SJCRH30 (cell line): ENCODE measurements at regions not wholly inside any gene's neighbourhood (a gene's known extent, or its start where the extent isn't known, plus 50 kb on each side); places are given as distances from the start of the nearest gene placed in this dataset.

Experiments used
- DNase-seq, 2 experiments: peaks; one replicate each; pipeline ENCODE4 v3.0.0-alpha.2; 2015 to 2020
- H3K27ac ChIP-seq: fragments of 250-450 bp; sonication (Bioruptor Pico); 2 replicates; pipeline ENCODE4 v1.5.1; 2020; ENCODE audit warnings: mild to moderate bottlenecking, moderate library complexity
- H3K27me3 ChIP-seq: fragments of 250-450 bp; sonication (Bioruptor Pico); 2 replicates; pipeline ENCODE4 v1.5.1; 2020; ENCODE audit warnings: mild to moderate bottlenecking, moderate library complexity
- H3K36me3 ChIP-seq: fragments of 250-450 bp; sonication (Bioruptor Pico); 2 replicates; pipeline ENCODE4 v1.5.1; 2020; ENCODE audit warnings: mild to moderate bottlenecking, moderate library complexity
- H3K4me1 ChIP-seq: fragments of 250-450 bp; sonication (Bioruptor Pico); 2 replicates; pipeline ENCODE4 v1.5.1; 2020; ENCODE audit warnings: mild to moderate bottlenecking, moderate library complexity
- H3K4me3 ChIP-seq: fragments of 250-450 bp; sonication (Bioruptor Pico); 2 replicates; pipeline ENCODE4 v1.5.1; 2020; ENCODE audit warnings: mild to moderate bottlenecking, moderate library complexity
- H3K9me3 ChIP-seq: fragments of 250-450 bp; sonication (Bioruptor Pico); replicated peaks from 2 replicates; pipeline ENCODE4 v1.5.1; 2020; ENCODE audit warnings: mild to moderate bottlenecking, moderate library complexity

DNA sequence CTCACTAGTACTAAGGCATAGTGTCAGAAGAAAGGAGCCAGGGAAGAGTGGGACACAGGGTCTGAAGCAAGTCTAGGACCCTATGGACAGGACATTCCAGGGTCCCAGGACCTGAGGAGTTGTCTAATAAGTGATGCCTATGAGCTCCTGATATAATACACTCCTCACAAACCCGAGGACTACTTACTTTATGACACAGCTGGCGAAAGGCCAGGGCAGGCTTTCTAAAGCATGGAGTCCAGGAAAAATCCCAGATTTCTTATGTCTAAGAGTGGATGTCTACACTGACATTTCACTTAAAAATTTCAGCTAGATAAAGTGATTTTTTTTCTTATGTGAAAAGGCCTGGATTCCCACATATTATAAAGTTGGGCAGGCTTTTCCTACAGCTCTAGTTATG lies 502.2 kb upstream of the SETBP1 start:
- Histone ChIP-seq H3K27ac (no peak overlapping the region), H3K4me1 (no peaks in the 10 kb centered on the region), H3K27me3 (no peaks in the 10 kb centered on the region), H3K36me3 (no peaks in the 10 kb centered on the region), H3K9me3 (no peaks in the 10 kb centered on the region), H3K4me3 (no peak overlapping the region)
- no peak for DNase-seq

DNA sequence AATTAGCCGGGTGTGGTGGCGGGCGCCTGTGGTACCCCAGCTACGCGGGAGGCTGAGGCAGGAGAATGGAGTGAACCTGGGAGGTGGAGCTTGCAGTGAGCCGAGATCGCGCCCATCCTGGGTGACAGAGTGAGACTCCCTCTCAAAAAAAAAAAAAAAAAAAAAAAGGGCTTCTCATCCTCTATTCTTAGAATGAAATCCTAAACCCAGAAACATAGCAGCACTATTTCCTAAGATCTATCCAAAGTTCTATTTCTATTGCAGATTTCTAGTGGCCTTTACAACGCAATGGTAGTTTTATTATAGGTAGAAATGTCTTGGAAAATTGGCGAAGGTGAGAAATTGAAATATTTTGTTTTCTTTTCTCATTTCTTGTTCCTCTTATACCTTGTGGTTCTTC lies 501.0 kb upstream of the SETBP1 start:
- Histone ChIP-seq H3K9me3 (no peaks in the 10 kb centered on the region), H3K27ac (no peak overlapping the region), H3K4me3 (no peak overlapping the region), H3K36me3 (no peaks in the 10 kb centered on the region), H3K27me3 (no peaks in the 10 kb centered on the region), H3K4me1 (no peaks in the 10 kb centered on the region)
- DNase-seq, result no peak

DNA sequence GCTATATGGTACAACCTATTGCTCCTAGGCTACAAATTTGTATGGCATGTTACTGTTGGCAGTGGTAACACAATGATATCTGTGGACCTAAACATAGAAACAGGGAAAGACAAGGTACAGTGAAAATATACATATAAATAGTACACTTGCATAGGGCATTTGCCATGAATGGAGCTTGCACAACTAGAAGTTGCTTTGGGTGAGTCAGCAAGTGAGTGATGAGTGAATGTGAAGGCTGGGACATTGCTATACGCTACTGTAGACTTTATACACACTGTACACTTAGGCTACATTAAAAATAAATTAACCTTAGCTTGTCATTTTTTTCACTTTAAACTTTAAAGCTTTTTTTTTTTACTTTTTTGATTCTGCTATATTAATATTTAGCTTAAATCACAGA lies 500.0 kb upstream of the SETBP1 start:
- Histone ChIP-seq H3K27ac (no peak overlapping the region), H3K4me1 (no peaks in the 10 kb centered on the region), H3K4me3 (no peak overlapping the region), H3K27me3 (no peaks in the 10 kb centered on the region), H3K9me3 (no peaks in the 10 kb centered on the region), H3K36me3 (no peaks in the 10 kb centered on the region)
- no peak for DNase-seq

DNA sequence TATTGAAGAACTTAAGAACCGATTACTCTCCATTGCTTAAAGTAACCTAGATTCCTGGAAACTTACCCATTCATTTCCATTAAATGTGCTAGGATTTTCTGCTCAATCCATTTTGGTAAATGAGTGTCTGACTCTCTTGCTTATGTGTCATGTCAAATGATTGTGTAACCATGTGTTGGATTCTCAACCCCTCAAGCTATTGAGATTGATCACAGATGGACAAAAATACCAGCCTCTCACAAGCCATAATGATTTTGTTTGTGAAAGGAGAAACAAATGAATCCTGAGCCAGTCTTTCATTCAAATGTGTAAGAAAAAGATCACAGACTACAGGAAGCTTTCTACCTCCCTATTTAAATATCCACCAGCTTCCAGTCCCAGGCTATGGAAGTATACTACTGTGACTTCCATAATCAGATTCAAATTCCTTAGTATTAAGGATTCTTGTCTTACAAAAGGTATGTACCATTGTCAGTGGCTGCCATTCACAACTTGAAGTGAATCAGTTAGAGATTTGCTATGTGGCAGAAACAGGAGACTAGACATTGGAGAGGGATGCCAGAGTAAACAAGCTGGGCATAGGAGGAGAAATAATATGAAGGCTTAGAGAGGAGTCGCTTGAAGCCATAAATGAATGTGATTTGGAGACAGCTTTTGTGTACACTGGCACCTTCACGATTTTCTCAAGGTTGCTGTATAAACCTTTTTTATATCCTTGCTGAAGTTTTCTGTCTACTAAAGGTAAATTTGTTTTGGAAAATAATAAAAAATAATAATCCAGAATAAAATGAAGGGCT lies 498.5 kb upstream of the SETBP1 start:
- Histone ChIP-seq H3K27ac (no peak overlapping the region), H3K4me1 (no peaks in the 10 kb centered on the region), H3K36me3 (no peaks in the 10 kb centered on the region), H3K4me3 (no peak overlapping the region), H3K9me3 (no peaks in the 10 kb centered on the region), H3K27me3 (no peaks in the 10 kb centered on the region)
- DNase-seq, result no peak

DNA sequence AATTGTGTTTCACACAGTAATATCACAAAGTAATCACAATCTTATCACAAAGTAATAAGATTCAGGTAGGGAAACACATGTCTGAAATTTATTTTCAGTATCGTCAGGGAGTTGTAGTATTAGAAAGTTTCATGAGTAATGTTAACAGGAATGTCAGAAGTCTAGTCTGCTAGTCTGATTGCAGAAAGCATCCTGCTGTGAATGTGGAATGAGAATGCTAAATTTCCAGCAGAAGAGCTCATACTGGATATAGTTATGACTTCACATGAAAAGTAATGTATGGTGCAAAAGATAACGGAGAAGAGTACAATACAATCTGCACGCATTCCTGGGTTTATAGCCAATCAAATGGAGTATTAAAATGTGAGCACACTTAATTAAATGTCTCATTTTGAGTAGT lies 494.7 kb upstream of the SETBP1 start:
- DNase-seq, result no peak
- no peaks in the 10 kb centered on the region for H3K36me3 ChIP-seq
- no peaks in the 10 kb centered on the region for H3K9me3 ChIP-seq

DNA sequence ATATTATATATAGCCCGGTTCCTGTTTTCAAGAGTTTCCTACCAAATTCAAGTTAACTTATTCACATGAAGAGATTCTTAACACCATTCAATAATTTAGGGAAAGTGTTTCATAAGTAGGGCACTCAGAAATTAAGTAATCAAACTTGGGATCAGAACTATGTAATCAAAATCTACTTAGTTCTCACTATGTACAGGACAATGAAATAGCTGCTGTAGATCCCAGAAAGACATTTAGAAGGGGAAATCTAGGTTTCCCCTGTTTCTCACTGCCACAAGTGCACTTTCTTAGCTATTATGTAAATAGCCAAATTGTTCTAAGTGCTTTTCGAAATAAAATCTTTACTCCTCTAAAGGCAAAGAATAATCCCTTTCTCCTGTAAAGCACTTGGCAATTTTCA lies 493.6 kb upstream of the SETBP1 start:
- Histone ChIP-seq H3K4me1 (no peaks in the 10 kb centered on the region), H3K4me3 (no peak overlapping the region), H3K9me3 (no peaks in the 10 kb centered on the region), H3K27ac (no peak overlapping the region), H3K36me3 (no peaks in the 10 kb centered on the region), H3K27me3 (no peaks in the 10 kb centered on the region)
- DNase-seq, result no peak

More for the DNA sequence above, 494.7 kb upstream of the SETBP1 start:
- no peak overlapping the region for H3K27ac ChIP-seq
- no peak overlapping the region for H3K4me3 ChIP-seq
- H3K4me1 ChIP-seq, result no peaks in the 10 kb centered on the region
- H3K27me3 ChIP-seq, result no peaks in the 10 kb centered on the region

DNA sequence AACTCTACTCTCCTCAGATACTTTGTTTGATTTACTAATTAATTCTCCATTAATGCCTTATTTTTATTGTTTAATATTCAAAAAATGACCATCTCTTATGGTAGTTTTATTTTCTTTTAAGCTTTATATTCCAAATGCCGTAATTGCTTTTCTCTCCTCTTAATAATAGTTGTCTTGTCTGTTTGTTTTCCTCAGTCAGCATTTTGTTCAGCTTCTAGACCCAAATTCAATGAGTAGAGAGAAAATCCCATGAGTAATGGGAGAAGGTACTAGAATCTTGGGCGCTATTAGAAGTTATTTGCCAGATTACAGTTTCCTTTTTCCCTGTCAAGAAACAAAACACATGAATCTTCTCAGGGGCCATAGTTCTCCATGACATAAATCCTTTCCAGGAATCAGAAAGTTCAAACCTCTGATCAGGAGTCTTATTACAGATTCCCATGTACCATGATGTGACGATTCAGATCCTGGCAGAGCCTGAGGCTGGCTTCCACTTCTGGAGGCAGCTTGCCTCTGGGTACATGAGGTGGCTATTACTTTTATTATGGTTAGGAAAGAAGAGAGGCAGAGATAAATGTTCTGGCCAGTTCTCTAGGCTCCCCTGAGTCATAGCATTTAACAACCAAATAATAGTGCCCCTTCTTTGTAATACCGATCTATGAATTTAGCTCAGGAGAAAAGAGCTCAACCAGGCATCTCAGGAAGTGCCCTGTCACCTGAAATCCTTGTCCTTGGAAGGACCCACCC lies 485.1 kb upstream of the SETBP1 start:
- H3K36me3 ChIP-seq, result no peaks in the 10 kb centered on the region
- no peak for DNase-seq

DNA sequence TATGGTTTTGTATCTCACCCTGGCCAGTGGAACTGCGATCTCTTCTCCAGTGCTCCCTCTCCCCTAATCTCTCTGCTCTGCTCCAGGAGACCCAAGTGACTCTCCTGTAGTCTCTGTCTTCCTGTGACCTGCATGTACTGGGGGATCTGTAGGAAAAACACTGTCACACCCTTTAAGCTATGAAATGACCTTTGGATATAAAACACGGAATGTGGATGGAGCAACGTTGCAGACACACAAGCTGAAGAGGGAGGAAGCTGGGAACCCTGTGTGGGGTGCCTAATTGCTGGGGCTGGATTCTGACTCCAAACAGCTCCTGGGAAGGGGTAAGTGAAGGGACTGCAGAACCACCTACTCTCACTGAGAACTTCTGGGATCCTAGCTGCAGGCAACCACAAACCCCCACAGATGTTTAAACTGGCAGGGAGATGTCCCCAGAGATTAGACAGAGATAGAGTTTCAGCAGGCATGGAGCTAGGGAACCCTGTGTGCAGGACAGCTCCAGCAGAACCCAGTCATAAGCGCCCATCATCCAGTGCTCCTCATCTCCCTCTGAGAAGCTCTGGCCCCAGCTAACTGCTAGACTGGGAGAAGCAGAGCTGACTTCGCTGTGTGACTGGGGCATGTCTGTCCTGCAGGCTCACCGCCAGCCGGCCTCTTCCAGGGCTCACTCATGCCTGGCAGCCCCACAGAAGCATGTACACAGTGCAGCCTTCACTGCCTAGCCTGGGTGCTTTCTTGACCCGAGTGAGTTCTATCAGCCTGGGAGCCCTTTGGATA lies 482.7 kb upstream of the SETBP1 start:
- Histone ChIP-seq H3K9me3 (no peaks in the 10 kb centered on the region), H3K4me1 (no peaks in the 10 kb centered on the region), H3K4me3 (no peak overlapping the region), H3K36me3 (no peaks in the 10 kb centered on the region), H3K27me3 (no peaks in the 10 kb centered on the region), H3K27ac (no peak overlapping the region)
- DNase-seq, result peak; percentile 1

More for the DNA sequence above, 485.1 kb upstream of the SETBP1 start:
- no peak overlapping the region for H3K27ac ChIP-seq
- no peaks in the 10 kb centered on the region for H3K9me3 ChIP-seq
- H3K4me3 ChIP-seq, result no peak overlapping the region
- no peaks in the 10 kb centered on the region for H3K27me3 ChIP-seq
- no peaks in the 10 kb centered on the region for H3K4me1 ChIP-seq

DNA sequence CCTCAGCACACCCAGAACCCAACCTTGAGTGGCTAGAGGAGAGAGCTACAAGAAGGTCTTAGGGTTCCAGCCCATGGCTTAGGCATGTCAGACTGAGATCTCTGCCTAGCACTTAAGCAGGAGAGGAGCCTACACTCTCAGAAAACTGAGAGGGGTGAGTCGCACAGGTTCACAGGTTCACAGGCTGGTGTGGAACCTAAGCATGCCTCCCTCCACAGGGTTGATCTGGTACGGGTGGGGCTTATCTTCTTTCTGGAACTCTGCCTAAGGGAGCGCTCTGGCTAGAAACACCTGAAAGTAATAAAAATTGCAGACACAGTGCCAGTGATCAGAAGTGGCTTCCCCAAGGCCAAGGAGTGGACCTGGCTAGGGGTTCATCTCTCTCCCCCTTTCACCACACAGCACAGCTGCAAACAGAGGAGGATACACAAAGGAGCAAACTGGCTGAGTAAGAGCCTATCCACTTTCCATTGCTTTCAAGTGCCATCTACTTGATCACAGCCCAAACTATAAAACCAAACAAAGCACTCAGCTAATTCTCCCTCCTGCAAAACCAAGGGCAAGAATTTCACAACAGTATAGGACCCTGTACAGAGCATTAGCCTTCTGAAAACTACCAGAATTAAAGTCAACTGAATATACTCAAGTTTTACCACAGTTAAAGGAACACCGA lies 481.9 kb upstream of the SETBP1 start:
- no peaks in the 10 kb centered on the region for H3K36me3 ChIP-seq
- H3K27ac ChIP-seq, result no peak overlapping the region
- no peaks in the 10 kb centered on the region for H3K27me3 ChIP-seq
- no peaks in the 10 kb centered on the region for H3K9me3 ChIP-seq
- DNase-seq, result no peak
- H3K4me3 ChIP-seq, result no peak overlapping the region
- H3K4me1 ChIP-seq, result no peaks in the 10 kb centered on the region

DNA sequence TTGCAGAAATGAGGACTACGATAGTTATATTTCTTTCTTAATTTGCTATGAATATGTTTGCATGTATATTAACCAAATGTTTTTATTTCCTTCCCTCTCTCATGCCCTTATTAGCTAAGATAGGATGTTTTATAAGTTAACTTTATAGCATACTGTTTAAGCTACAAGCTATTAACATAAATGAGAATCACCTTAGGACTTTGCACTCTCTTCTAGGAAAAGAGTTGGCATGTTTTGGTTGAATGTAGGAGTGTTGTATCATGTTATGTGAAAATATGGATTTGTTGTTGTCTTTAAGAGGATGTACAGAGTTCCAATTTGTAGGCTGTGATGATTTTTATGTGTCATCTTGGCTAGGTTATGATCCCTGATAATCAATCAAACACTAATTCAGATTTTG lies 467.4 kb upstream of the SETBP1 start:
- Histone ChIP-seq H3K27ac (no peak overlapping the region), H3K9me3 (no peaks in the 10 kb centered on the region), H3K36me3 (no peaks in the 10 kb centered on the region), H3K4me3 (no peak overlapping the region), H3K4me1 (no peaks in the 10 kb centered on the region), H3K27me3 (no peaks in the 10 kb centered on the region)
- DNase-seq, result no peak

DNA sequence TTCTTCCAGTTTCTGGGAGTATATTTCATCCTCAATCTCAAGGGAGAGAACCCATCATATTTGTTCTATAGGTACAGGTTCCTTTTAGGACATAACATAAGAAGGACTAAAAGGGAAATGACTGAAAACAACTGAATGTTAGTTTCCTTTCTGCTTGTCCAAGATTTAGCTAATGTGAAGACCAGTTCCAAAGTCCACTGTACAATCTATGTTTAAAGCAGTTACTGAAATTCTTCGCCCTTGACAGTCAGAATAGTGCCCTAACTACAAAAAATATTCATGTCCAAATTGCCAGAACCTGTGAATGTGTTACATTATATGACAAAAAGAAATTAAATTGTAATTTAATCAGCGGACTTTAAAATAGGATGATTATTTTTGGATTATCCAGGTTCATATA lies 466.3 kb upstream of the SETBP1 start:
- no peak for DNase-seq
- no peak overlapping the region for H3K27ac ChIP-seq
- H3K27me3 ChIP-seq, result no peaks in the 10 kb centered on the region
- H3K36me3 ChIP-seq, result no peaks in the 10 kb centered on the region
- no peak overlapping the region for H3K4me3 ChIP-seq
- H3K9me3 ChIP-seq, result no peaks in the 10 kb centered on the region
- H3K4me1 ChIP-seq, result no peaks in the 10 kb centered on the region

DNA sequence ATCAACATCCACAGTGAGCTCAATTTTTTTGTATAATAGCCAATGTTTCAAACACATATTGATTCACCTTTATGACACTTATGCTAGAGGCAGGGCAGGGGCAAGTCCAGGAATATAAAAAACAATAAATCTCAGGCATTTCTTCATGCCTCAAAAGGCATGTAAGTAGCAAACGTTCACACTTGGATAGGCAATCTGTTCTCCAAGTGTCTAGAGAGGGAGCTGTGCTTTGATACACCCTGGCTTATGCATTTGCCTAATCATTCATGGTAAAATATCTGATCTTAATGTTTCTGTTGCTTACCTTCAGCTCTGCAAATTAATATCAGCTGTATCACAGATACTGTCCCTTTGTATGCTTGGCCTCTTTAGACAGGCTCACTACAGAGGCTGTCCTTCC lies 464.5 kb upstream of the SETBP1 start:
- no peak for DNase-seq
- Histone ChIP-seq H3K27me3 (no peaks in the 10 kb centered on the region), H3K4me1 (no peaks in the 10 kb centered on the region), H3K4me3 (no peak overlapping the region), H3K36me3 (no peaks in the 10 kb centered on the region), H3K9me3 (no peaks in the 10 kb centered on the region), H3K27ac (no peak overlapping the region)

DNA sequence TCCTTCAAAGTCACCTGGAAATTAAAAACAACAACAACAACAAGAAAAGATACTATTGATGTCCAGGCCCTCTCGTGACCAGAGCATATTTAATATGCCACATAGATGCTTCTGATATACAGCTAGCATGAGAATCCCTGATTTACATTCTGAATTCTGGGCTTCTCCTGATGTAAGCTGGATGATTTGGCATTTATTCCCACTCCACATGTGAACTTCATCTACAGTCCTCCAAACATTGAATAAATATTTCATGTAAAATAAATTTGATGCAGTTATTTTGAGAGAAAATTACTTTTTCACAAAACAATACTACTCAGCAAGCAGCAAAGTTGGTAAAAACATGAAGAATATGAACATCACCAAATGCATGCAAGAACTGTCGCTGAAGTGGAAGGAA lies 453.2 kb upstream of the SETBP1 start:
- H3K4me1 ChIP-seq, result no peaks in the 10 kb centered on the region
- H3K9me3 ChIP-seq, result no peaks in the 10 kb centered on the region
- DNase-seq, result no peak
- H3K36me3 ChIP-seq, result no peaks in the 10 kb centered on the region
- no peak overlapping the region for H3K27ac ChIP-seq
- H3K27me3 ChIP-seq, result no peaks in the 10 kb centered on the region
- H3K4me3 ChIP-seq, result no peak overlapping the region

DNA sequence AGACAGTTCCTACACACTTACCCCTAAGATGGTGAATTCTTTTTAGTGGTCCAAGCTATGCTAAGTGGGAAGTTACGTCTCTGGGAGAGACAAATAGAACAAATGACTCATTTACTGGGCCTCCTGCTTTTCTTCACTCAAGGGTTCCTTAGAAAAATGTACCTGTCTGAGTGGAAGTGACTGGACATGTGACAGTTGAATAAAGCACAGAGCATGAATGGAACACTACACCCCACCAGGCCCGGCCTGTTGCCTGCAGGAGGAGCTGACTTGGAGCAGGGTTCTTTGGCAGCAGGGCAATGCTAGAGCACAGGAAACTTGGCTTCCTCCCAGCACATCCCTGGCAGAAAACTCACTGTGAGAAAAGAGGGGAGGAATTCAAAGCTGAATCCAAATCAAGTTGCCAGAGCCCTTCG lies 451.0 kb upstream of the SETBP1 start:
- no peaks in the 10 kb centered on the region for H3K9me3 ChIP-seq
- H3K27ac ChIP-seq, result no peak overlapping the region
- no peaks in the 10 kb centered on the region for H3K4me1 ChIP-seq
- H3K36me3 ChIP-seq, result no peaks in the 10 kb centered on the region
- no peaks in the 10 kb centered on the region for H3K27me3 ChIP-seq
- peak in 1 of 2 experiments; percentile 0 for DNase-seq
- H3K4me3 ChIP-seq, result no peak overlapping the region

DNA sequence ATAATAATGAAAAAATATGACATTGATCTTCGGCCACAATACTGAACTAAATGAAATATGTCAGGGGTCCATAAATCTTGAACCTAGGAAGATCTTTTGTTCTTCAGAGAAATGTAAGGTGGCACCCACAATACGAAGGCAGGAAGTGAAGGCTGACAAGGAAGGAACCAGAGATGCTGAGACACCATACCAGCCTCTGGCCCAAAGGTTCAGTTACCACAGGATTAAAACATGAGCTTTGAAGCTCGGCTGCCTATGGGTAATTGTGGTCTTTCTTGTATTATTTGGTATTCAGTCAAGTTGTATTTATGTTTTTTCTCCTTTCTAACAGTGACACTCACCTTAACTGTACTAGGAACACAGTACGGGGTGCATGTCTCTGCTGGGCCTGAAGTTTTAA lies 448.8 kb upstream of the SETBP1 start:
- no peaks in the 10 kb centered on the region for H3K36me3 ChIP-seq
- DNase-seq, result no peak
- H3K27me3 ChIP-seq, result no peaks in the 10 kb centered on the region
- no peak overlapping the region for H3K27ac ChIP-seq
- no peaks in the 10 kb centered on the region for H3K9me3 ChIP-seq
- H3K4me3 ChIP-seq, result no peak overlapping the region
- H3K4me1 ChIP-seq, result no peaks in the 10 kb centered on the region
